Endodermal cell (in vitro differentiated cells): ENCODE measurements at regions not wholly inside any gene's neighbourhood (a gene's known extent, or its start where the extent isn't known, plus 50 kb on each side); places are given as distances from the start of the nearest gene placed in this dataset.

Experiments
- DNase-seq: peaks from one replicate; pipeline ENCODE4 v3.0.0-alpha.2; 2017
- H3K27ac ChIP-seq: 2 replicates; pipeline ENCODE4 v1.5.1; 2013; ENCODE audit warnings: mild to moderate bottlenecking, low read depth, low read length, moderate library complexity
- H3K27me3 ChIP-seq: 2 replicates; pipeline ENCODE4 v1.6.1; 2013; ENCODE audit warnings: mild to moderate bottlenecking, low read length, moderate library complexity; ENCODE audit not compliant: insufficient read depth, control insufficient read depth, poor library complexity, severe bottlenecking
- H3K36me3 ChIP-seq: 2 replicates; pipeline ENCODE4 v1.7.0; 2013; ENCODE audit warnings: mild to moderate bottlenecking, low read length, moderate library complexity; ENCODE audit not compliant: control insufficient read depth, insufficient read depth
- H3K4me1 ChIP-seq: one replicate; pipeline ENCODE4 v1.7.0; 2013; ENCODE audit warnings: low read length; ENCODE audit not compliant: control insufficient read depth, insufficient read depth
- H3K4me3 ChIP-seq: 2 replicates; pipeline ENCODE4 v1.5.1; 2013; ENCODE audit warnings: mild to moderate bottlenecking, low read length, moderate library complexity
- H3K9ac ChIP-seq: 2 replicates; pipeline ENCODE4 v1.6.1; 2013; ENCODE audit warnings: mild to moderate bottlenecking, low read length, moderate library complexity; ENCODE audit not compliant: poor library complexity, severe bottlenecking; ENCODE audit errors: extremely low read depth
- H3K9me3 ChIP-seq: 2 replicates; pipeline ENCODE4 v1.6.1; 2013; ENCODE audit warnings: mild to moderate bottlenecking, low read length, moderate library complexity; ENCODE audit not compliant: control insufficient read depth
- H3K27ac Mint-ChIP-seq: 2 replicates; pipeline ENCODE4 v1.8.0; 2020; ENCODE audit warnings: mixed read lengths
- H3K27me3 Mint-ChIP-seq: 2 replicates; pipeline ENCODE4 v1.8.0; 2021; ENCODE audit warnings: mild to moderate bottlenecking, mixed read lengths; ENCODE audit not compliant: insufficient read depth
- H3K36me3 Mint-ChIP-seq: 2 replicates; pipeline ENCODE4 v1.8.0; 2020; ENCODE audit warnings: low read depth, mixed read lengths
- H3K4me1 Mint-ChIP-seq: 2 replicates; pipeline ENCODE4 v1.8.0; 2020; ENCODE audit warnings: mixed read lengths
- H3K4me3 Mint-ChIP-seq: 2 replicates; pipeline ENCODE4 v1.8.0; 2020; ENCODE audit warnings: mild to moderate bottlenecking, moderate library complexity, mixed read lengths
- H3K9me3 Mint-ChIP-seq: 2 replicates; pipeline ENCODE4 v1.8.0; 2020; ENCODE audit warnings: mild to moderate bottlenecking, mixed read lengths
- CTCF ChIP-seq: fragments of 200-600 bp; sonication (generic); conservative IDR thresholded peaks from 2 replicates; pipeline ENCODE4 v1.5.0; 2021; ENCODE audit warnings: antibody characterized with exemption, mild to moderate bottlenecking
- WGBS, 2 experiments: methylation state at CpG; one replicate each; pipeline versions ENCODE4 v1.1.5 to v1.1.7; 2013; ENCODE audit warnings: missing lambda C conversion rate in 2 of 2, mixed read lengths in 1 of 2; ENCODE audit not compliant: insufficient coverage in 1 of 2, insufficient read length in 1 of 2; 5-methylcytosine and 5-hydroxymethylcytosine counted together

GRCh38 chr17:34521955-34522354 is 57.4 kb upstream of the TMEM132E start:
- H3K27me3 ChIP-seq = peaks cover 74% of the 10 kb centered on the region
- no peaks in the 10 kb centered on the region for H3K9me3 Mint-ChIP-seq
- no peak overlapping the region for H3K9ac ChIP-seq
- DNase-seq = no peak
- 91 to 92% methylated on average over 9 to 11 of the region's 11 CpGs for WGBS, 2 experiments
- no peak for TF ChIP-seq CTCF
- no peaks in the 10 kb centered on the region for H3K36me3 ChIP-seq
- H3K27ac ChIP-seq = no peak overlapping the region
- no peak overlapping the region for H3K4me3 ChIP-seq
- H3K27me3 Mint-ChIP-seq = peaks cover 16% of the 10 kb centered on the region
- peaks cover 2% of the 10 kb centered on the region for H3K4me1 Mint-ChIP-seq
- H3K27ac Mint-ChIP-seq = no peak overlapping the region
- no peaks in the 10 kb centered on the region for H3K36me3 Mint-ChIP-seq
- H3K9me3 ChIP-seq = no peaks in the 10 kb centered on the region
- H3K4me3 Mint-ChIP-seq = no peak overlapping the region
- no peaks in the 10 kb centered on the region for H3K4me1 ChIP-seq

DNA sequence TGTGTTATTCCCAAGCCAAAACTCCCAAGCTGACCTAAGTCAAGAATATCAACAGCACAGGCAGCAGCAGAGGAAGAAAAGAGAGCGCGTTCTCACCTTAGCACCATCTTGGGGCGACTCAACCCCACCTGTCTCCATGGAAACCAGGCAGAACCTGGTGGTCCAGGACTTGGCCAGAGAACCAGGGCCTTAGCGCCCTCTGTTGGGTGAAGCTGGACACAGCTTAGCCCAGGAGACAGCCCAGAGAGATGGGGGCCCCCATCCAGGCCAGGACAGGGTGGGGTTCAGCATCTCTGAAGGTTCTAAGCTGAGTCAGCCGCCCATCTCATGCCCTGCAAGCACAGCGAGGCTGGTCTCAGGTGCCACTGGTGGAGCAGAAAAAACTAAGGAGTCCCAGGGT is 60.1 kb upstream of the TMEM132E start:
- Mint-ChIP-seq H3K9me3 (no peaks in the 10 kb centered on the region), H3K4me3 (no peak overlapping the region), H3K27me3 (peaks cover 33% of the 10 kb centered on the region), H3K4me1 (peaks cover 2% of the 10 kb centered on the region), H3K36me3 (no peaks in the 10 kb centered on the region), H3K27ac (no peak overlapping the region)
- TF ChIP-seq CTCF = peak; percentile 91
- WGBS, 2 experiments = 15 to 39% methylated on average over 2 to 6 of the region's 6 CpGs
- no peak overlapping the region for H3K9ac ChIP-seq
- DNase-seq = peak; percentile 94
- H3K27ac ChIP-seq = no peak overlapping the region
- H3K36me3 ChIP-seq = no peaks in the 10 kb centered on the region
- H3K4me3 ChIP-seq = no peak overlapping the region
- peaks cover 84% of the 10 kb centered on the region for H3K27me3 ChIP-seq
- no peaks in the 10 kb centered on the region for H3K9me3 ChIP-seq
- H3K4me1 ChIP-seq = no peaks in the 10 kb centered on the region

- Mint-ChIP-seq H3K27ac (no peak overlapping the region), H3K4me3 (no peak overlapping the region), H3K9me3 (no peaks in the 10 kb centered on the region), H3K4me1 (peaks cover 2% of the 10 kb centered on the region), H3K27me3 (peaks cover 49% of the 10 kb centered on the region), H3K36me3 (no peaks in the 10 kb centered on the region)
- H3K27me3 ChIP-seq = peaks cover 84% of the 10 kb centered on the region
- no peak for TF ChIP-seq CTCF
- H3K36me3 ChIP-seq = no peaks in the 10 kb centered on the region
- no peak overlapping the region for H3K27ac ChIP-seq
- DNase-seq = no peak
- no peaks in the 10 kb centered on the region for H3K9me3 ChIP-seq
- WGBS, 2 experiments = 86 to 96% methylated on average over 1 of the region's 1 CpG
- H3K4me1 ChIP-seq = no peaks in the 10 kb centered on the region
- no peak overlapping the region for H3K4me3 ChIP-seq
- no peak overlapping the region for H3K9ac ChIP-seq
Measured at GRCh38 chr17:34517406-34517805, 62.0 kb upstream of the TMEM132E start.
